Endodermal cell (in vitro differentiated cells): ENCODE measurements at regions not wholly inside any gene's neighbourhood (a gene's known extent, or its start where the extent isn't known, plus 50 kb on each side); places are given as distances from the start of the nearest gene placed in this dataset.

Experiments
- DNase-seq: peaks from one replicate; pipeline ENCODE4 v3.0.0-alpha.2; 2017
- H3K27ac ChIP-seq: 2 replicates; pipeline ENCODE4 v1.5.1; 2013; ENCODE audit warnings: mild to moderate bottlenecking, low read depth, low read length, moderate library complexity
- H3K27me3 ChIP-seq: 2 replicates; pipeline ENCODE4 v1.6.1; 2013; ENCODE audit warnings: mild to moderate bottlenecking, low read length, moderate library complexity; ENCODE audit not compliant: insufficient read depth, control insufficient read depth, poor library complexity, severe bottlenecking
- H3K36me3 ChIP-seq: 2 replicates; pipeline ENCODE4 v1.7.0; 2013; ENCODE audit warnings: mild to moderate bottlenecking, low read length, moderate library complexity; ENCODE audit not compliant: control insufficient read depth, insufficient read depth
- H3K4me1 ChIP-seq: one replicate; pipeline ENCODE4 v1.7.0; 2013; ENCODE audit warnings: low read length; ENCODE audit not compliant: control insufficient read depth, insufficient read depth
- H3K4me3 ChIP-seq: 2 replicates; pipeline ENCODE4 v1.5.1; 2013; ENCODE audit warnings: mild to moderate bottlenecking, low read length, moderate library complexity
- H3K9ac ChIP-seq: 2 replicates; pipeline ENCODE4 v1.6.1; 2013; ENCODE audit warnings: mild to moderate bottlenecking, low read length, moderate library complexity; ENCODE audit not compliant: poor library complexity, severe bottlenecking; ENCODE audit errors: extremely low read depth
- H3K9me3 ChIP-seq: 2 replicates; pipeline ENCODE4 v1.6.1; 2013; ENCODE audit warnings: mild to moderate bottlenecking, low read length, moderate library complexity; ENCODE audit not compliant: control insufficient read depth
- H3K27ac Mint-ChIP-seq: 2 replicates; pipeline ENCODE4 v1.8.0; 2020; ENCODE audit warnings: mixed read lengths
- H3K27me3 Mint-ChIP-seq: 2 replicates; pipeline ENCODE4 v1.8.0; 2021; ENCODE audit warnings: mild to moderate bottlenecking, mixed read lengths; ENCODE audit not compliant: insufficient read depth
- H3K36me3 Mint-ChIP-seq: 2 replicates; pipeline ENCODE4 v1.8.0; 2020; ENCODE audit warnings: low read depth, mixed read lengths
- H3K4me1 Mint-ChIP-seq: 2 replicates; pipeline ENCODE4 v1.8.0; 2020; ENCODE audit warnings: mixed read lengths
- H3K4me3 Mint-ChIP-seq: 2 replicates; pipeline ENCODE4 v1.8.0; 2020; ENCODE audit warnings: mild to moderate bottlenecking, moderate library complexity, mixed read lengths
- H3K9me3 Mint-ChIP-seq: 2 replicates; pipeline ENCODE4 v1.8.0; 2020; ENCODE audit warnings: mild to moderate bottlenecking, mixed read lengths
- WGBS, 2 experiments: methylation state at CpG; one replicate each; pipeline versions ENCODE4 v1.1.5 to v1.1.7; 2013; ENCODE audit warnings: missing lambda C conversion rate in 2 of 2, mixed read lengths in 1 of 2; ENCODE audit not compliant: insufficient coverage in 1 of 2, insufficient read length in 1 of 2; 5-methylcytosine and 5-hydroxymethylcytosine counted together
- TF ChIP-seq, protein P1 (sequence below): fragments of 200-600 bp; sonication (generic); conservative IDR thresholded peaks from 2 replicates; pipeline ENCODE4 v1.5.0; 2021; ENCODE audit warnings: antibody characterized with exemption, mild to moderate bottlenecking

DNA sequence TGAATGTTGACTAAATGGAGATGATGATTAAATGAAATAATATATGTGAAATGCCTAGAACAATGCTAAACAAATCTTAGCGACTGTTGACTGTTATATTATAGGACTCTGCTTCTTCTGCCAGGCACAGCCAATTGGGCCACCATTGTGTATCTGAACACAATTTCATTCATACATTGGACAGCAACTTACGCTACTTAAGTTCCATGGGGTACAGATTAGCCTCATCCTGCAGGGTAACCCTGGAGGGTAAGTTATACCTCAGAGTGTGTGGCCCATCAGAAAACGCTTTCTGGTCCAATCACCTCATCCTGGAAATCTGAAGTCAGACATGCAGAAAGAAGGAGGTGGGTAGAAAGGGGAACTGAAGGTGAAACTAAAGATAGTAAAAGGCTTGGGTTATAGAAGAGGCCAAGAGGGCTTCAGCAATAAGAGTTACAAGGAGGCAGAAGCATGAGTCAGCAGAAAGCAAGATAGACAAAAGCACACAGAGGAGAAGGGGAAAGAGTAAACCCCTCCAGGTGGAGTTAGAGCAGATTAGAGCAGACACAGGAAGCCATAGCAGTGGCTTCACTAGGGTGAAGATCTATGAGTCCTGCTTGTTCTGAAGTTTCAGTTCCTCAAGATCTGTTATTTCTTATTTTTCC, 119.3 kb upstream of the SLC24A5 start:
- WGBS, 2 experiments, result 81 to 94% methylated on average over 3 of the region's 3 CpGs
- Histone ChIP-seq H3K9ac (no peak overlapping the region), H3K27me3 (no peaks in the 10 kb centered on the region), H3K36me3 (no peaks in the 10 kb centered on the region), H3K4me1 (no peaks in the 10 kb centered on the region), H3K4me3 (no peak overlapping the region), H3K9me3 (no peaks in the 10 kb centered on the region), H3K27ac (no peak overlapping the region)
- DNase-seq, result no peak
- H3K27me3 Mint-ChIP-seq, result no peaks in the 10 kb centered on the region
- no peak overlapping the region for H3K27ac Mint-ChIP-seq
- no peak overlapping the region for H3K4me3 Mint-ChIP-seq
- H3K4me1 Mint-ChIP-seq, result peaks cover 2% of the 10 kb centered on the region
- H3K9me3 Mint-ChIP-seq, result no peaks in the 10 kb centered on the region
- TF ChIP-seq, protein P1, sequence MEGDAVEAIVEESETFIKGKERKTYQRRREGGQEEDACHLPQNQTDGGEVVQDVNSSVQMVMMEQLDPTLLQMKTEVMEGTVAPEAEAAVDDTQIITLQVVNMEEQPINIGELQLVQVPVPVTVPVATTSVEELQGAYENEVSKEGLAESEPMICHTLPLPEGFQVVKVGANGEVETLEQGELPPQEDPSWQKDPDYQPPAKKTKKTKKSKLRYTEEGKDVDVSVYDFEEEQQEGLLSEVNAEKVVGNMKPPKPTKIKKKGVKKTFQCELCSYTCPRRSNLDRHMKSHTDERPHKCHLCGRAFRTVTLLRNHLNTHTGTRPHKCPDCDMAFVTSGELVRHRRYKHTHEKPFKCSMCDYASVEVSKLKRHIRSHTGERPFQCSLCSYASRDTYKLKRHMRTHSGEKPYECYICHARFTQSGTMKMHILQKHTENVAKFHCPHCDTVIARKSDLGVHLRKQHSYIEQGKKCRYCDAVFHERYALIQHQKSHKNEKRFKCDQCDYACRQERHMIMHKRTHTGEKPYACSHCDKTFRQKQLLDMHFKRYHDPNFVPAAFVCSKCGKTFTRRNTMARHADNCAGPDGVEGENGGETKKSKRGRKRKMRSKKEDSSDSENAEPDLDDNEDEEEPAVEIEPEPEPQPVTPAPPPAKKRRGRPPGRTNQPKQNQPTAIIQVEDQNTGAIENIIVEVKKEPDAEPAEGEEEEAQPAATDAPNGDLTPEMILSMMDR, result no peak
- H3K36me3 Mint-ChIP-seq, result no peaks in the 10 kb centered on the region

DNA sequence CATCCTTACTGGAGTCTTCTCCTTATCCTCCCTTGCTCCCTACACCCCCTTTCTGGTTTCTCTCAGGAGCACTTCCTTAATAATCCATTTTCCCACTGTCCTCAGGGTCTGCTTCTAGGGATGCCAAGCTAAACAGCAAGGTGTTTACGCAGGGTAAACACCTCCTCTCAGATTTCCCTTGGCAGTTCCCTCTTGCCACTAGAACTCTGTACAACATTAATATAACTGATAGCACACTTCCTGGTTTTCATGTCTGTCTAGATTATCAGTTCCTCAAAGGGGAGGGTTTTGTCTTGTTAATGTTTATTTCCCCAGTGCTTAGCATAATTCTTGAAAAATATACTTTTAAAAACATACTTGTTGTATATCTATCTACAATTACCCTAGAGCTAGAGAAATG, 118.0 kb upstream of the SLC24A5 start:
- Mint-ChIP-seq H3K36me3 (no peaks in the 10 kb centered on the region), H3K9me3 (no peaks in the 10 kb centered on the region), H3K4me1 (peaks cover 2% of the 10 kb centered on the region), H3K27me3 (no peaks in the 10 kb centered on the region), H3K27ac (no peak overlapping the region), H3K4me3 (no peak overlapping the region)
- H3K27me3 ChIP-seq, result no peaks in the 10 kb centered on the region
- no peak overlapping the region for H3K27ac ChIP-seq
- H3K4me3 ChIP-seq, result no peak overlapping the region
- no peak overlapping the region for H3K9ac ChIP-seq
- no peaks in the 10 kb centered on the region for H3K4me1 ChIP-seq
- H3K9me3 ChIP-seq, result no peaks in the 10 kb centered on the region
- TF ChIP-seq, protein P1, result no peak
- no peaks in the 10 kb centered on the region for H3K36me3 ChIP-seq
- 96 to 100% methylated on average over 1 of the region's 1 CpG for WGBS, 2 experiments
- DNase-seq, result no peak

DNA sequence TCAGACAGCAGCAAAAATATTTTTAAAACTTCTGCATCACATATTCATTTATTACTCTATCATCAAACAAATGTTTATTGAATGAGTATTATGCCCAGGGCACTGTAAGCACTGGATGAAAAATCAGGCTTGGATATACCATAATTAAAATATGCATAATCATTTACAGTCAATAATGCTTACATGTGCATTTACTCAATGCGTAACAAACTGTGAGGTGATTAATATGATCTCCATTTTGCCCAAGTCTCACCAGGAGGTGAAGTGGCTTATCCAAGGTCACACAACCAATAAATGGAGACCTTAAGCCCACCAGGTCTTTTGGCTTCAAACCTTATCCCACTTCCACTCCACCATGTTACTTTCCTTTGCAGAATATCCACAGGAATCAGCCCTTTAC, 117.3 kb upstream of the SLC24A5 start:
- Histone ChIP-seq H3K27ac (no peak overlapping the region), H3K4me1 (no peaks in the 10 kb centered on the region), H3K9ac (no peak overlapping the region), H3K9me3 (no peaks in the 10 kb centered on the region), H3K4me3 (no peak overlapping the region), H3K36me3 (no peaks in the 10 kb centered on the region), H3K27me3 (no peaks in the 10 kb centered on the region)
- no peak overlapping the region for H3K4me3 Mint-ChIP-seq
- no peak for DNase-seq
- no peak overlapping the region for H3K27ac Mint-ChIP-seq
- no peaks in the 10 kb centered on the region for H3K27me3 Mint-ChIP-seq
- TF ChIP-seq, protein P1, result no peak
- peaks cover 2% of the 10 kb centered on the region for H3K4me1 Mint-ChIP-seq
- H3K36me3 Mint-ChIP-seq, result no peaks in the 10 kb centered on the region
- H3K9me3 Mint-ChIP-seq, result no peaks in the 10 kb centered on the region
- 93% methylated on average over 1 of the region's 1 CpG; no CpG with 5 or more reads in 1 of the 2 experiments for WGBS, 2 experiments
